ENCODE measurements at regions not wholly inside any gene's neighbourhood (a gene's known extent, or its start where the extent isn't known, plus 50 kb on each side); places are given as distances from the start of the nearest gene placed in this dataset.
"Not testable (repeated sequence)": the region's sequence is repeated elsewhere in the genome, so short reads cannot be mapped to it uniquely, and the experiment has no call there.

DNA sequence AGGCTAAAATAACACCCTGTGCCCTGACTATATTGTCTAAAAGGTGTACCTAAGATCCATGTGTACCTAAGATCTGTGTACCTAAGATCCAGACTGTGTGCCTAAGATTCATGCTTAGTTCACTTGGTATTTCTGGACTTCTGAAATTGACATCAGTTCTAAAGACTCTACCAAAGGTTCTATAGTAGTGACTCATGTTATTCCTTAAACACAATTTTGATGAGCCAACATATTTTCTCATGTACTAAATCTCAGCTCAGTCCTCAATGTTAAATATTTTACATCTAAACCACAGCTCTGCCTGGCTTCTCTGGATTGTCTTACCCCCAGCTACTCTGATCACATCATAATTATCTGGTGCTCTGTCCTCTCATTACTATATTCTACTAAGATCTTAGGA, 802.3 kb upstream of the SORCS1 start:
- DNase-seq (ENCODE audit: low read depth), result peak; percentile 10

GRCh38 chr10:107952649-107953556, 788.4 kb upstream of the SORCS1 start:
- DNase-seq (ENCODE audit: low read depth), result no peak
- TF ChIP-seq, protein P1, sequence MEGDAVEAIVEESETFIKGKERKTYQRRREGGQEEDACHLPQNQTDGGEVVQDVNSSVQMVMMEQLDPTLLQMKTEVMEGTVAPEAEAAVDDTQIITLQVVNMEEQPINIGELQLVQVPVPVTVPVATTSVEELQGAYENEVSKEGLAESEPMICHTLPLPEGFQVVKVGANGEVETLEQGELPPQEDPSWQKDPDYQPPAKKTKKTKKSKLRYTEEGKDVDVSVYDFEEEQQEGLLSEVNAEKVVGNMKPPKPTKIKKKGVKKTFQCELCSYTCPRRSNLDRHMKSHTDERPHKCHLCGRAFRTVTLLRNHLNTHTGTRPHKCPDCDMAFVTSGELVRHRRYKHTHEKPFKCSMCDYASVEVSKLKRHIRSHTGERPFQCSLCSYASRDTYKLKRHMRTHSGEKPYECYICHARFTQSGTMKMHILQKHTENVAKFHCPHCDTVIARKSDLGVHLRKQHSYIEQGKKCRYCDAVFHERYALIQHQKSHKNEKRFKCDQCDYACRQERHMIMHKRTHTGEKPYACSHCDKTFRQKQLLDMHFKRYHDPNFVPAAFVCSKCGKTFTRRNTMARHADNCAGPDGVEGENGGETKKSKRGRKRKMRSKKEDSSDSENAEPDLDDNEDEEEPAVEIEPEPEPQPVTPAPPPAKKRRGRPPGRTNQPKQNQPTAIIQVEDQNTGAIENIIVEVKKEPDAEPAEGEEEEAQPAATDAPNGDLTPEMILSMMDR (conservative IDR thresholded peaks at IDR 0.05; ENCODE audit: low read depth, low read length), result no peak
- no peak overlapping the region for H3K4me3 ChIP-seq (ENCODE audit: low read depth, low read length)

More for the DNA sequence above, 802.3 kb upstream of the SORCS1 start:
- TF ChIP-seq, protein P1 (conservative IDR thresholded peaks at IDR 0.05; ENCODE audit: low read depth, low read length), result no peak
- no peak overlapping the region for H3K4me3 ChIP-seq (ENCODE audit: low read depth, low read length)

GRCh38 chr10:107950411-107951062, 786.0 kb upstream of the SORCS1 start:
- H3K4me3 ChIP-seq (ENCODE audit: low read depth, low read length); DNase-seq (ENCODE audit: low read depth): not testable (repeated sequence)

DNA sequence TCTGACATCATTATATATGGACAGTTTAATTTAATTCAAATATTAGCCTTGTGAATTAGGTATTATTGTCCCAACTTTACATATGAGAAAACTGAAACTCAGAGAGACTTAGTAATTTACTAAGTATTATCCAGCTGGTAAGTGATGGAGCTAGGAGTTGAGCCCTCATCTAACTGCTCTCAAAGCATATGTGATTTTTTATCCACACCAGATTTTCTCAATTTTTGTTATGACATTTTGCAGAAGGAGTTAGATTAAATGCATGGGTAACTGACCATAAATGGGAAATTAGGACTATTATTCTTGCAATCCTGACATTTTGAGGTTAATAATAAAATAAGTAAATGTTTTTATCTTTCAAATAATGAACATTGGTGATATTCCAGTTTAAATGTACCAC, 778.3 kb upstream of the SORCS1 start:
- no peak for DNase-seq (ENCODE audit: low read depth)
- TF ChIP-seq, protein P1 (conservative IDR thresholded peaks at IDR 0.05; ENCODE audit: low read depth, low read length), result no peak
- no peak overlapping the region for H3K4me3 ChIP-seq (ENCODE audit: low read depth, low read length)

- DNase-seq (ENCODE audit: low read depth), result no peak
- no peak overlapping the region for H3K4me3 ChIP-seq (ENCODE audit: low read depth, low read length)
- TF ChIP-seq, protein P1 (conservative IDR thresholded peaks at IDR 0.05; ENCODE audit: low read depth, low read length), result no peak
Measured at GRCh38 chr10:107933076-107933475, 768.6 kb upstream of the SORCS1 start.

DNA sequence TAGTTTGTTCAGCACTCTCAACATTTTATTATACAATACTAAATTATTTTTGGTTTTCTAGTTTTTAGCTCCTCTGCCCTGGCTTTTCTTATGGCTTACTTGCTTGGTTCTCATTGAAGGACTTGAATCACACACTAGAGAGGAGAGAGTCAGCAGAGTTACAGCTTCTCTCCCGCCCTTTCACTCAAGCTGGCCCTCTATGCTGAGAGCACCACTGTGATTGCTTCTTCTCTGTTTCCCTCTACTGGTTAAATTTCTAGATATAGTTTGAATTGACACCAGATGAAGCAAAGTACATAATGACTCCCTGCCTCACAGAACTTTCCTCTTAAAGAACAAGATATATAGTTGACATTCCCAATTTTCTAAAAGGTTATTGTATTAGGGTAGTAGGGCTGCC, 767.3 kb upstream of the SORCS1 start:
- TF ChIP-seq, protein P1 (conservative IDR thresholded peaks at IDR 0.05; ENCODE audit: low read depth, low read length), result no peak
- no peak overlapping the region for H3K4me3 ChIP-seq (ENCODE audit: low read depth, low read length)
- no peak for DNase-seq (ENCODE audit: low read depth)

DNA sequence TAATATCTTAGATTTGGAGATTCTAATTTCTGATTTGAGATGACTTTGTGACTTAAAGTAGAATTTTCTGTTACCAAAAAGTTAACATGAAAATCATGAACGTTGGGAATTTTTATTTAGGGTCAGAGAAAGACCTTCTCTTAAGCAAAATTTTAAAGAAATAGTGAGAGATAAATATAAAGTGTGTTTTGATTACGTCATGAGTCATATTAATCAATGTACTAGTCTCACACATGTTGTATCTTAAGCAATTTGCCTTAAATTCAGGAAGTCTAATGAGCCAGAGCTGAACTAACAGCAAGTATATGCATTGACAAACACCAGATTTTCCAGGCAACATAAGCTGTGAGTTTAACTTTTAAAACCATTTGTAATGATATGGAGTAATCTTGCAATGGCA, 765.5 kb upstream of the SORCS1 start:
- H3K4me3 ChIP-seq (ENCODE audit: low read depth, low read length), result no peak overlapping the region
- no peak for DNase-seq (ENCODE audit: low read depth)
- TF ChIP-seq, protein P1 (conservative IDR thresholded peaks at IDR 0.05; ENCODE audit: low read depth, low read length), result no peak
